HEK293T (cell line): ENCODE measurements at regions not wholly inside any gene's neighbourhood (a gene's known extent, or its start where the extent isn't known, plus 50 kb on each side); places are given as distances from the start of the nearest gene placed in this dataset.

ENCODE experiments used
- CTCF ChIA-PET: fragments of 350-600 bp; formaldehyde crosslinking; extraction: SDS; loops from one replicate; lab custom pipeline; 2021; ENCODE audit warnings: antibody characterized with exemption, inconsistent platforms; lab: Yijun Ruan, JAX
- POLR2A ChIA-PET: fragments of 350-600 bp; formaldehyde crosslinking; extraction: SDS; loops from one replicate; lab custom pipeline; 2020; ENCODE audit warnings: antibody characterized with exemption, inconsistent platforms; lab: Yijun Ruan, JAX
- DNase-seq: peaks from one replicate; pipeline ENCODE4 v3.0.0; 2012; ENCODE audit warnings: mixed read lengths; ENCODE audit errors: extremely low spot score
- ARNT ChIP-seq: fragments of 450-650 bp; IDR thresholded peaks from 2 replicates; pipeline ENCODE4 v1.6.1; 2017; ENCODE audit warnings: mild to moderate bottlenecking
- BHLHE40 ChIP-seq: fragments of 450-650 bp; IDR thresholded peaks from 2 replicates; pipeline ENCODE4 v1.6.1; 2016; ENCODE audit warnings: mild to moderate bottlenecking, moderate library complexity, borderline replicate concordance
- CTBP1 ChIP-seq: fragments of 450-650 bp; IDR thresholded peaks from 2 replicates; pipeline ENCODE4 v1.6.1; 2016; ENCODE audit warnings: borderline replicate concordance
- ELF4 ChIP-seq: fragments of 450-650 bp; IDR thresholded peaks from 2 replicates; pipeline ENCODE4 v1.6.1; 2017; ENCODE audit warnings: antibody characterized with exemption
- FOXA1 ChIP-seq: fragments of 450-650 bp; IDR thresholded peaks from 2 replicates; pipeline ENCODE4 v1.6.1; 2016; ENCODE audit warnings: mild to moderate bottlenecking
- FOXK2 ChIP-seq: fragments of 450-650 bp; IDR thresholded peaks from 2 replicates; pipeline ENCODE4 v1.6.1; 2016; ENCODE audit warnings: mild to moderate bottlenecking
- FOXM1 ChIP-seq: fragments of 450-650 bp; IDR thresholded peaks from 2 replicates; pipeline ENCODE4 v1.6.1; 2017; ENCODE audit warnings: mild to moderate bottlenecking, borderline replicate concordance
- HDGF ChIP-seq: fragments of 450-650 bp; IDR thresholded peaks from 2 replicates; pipeline ENCODE4 v1.6.1; 2017; ENCODE audit warnings: antibody characterized with exemption, borderline replicate concordance
- L3MBTL2 ChIP-seq: fragments of 450-650 bp; conservative IDR thresholded peaks from 2 replicates; pipeline ENCODE4 v1.6.1; 2016; ENCODE audit warnings: mild to moderate bottlenecking
- LEF1 ChIP-seq: fragments of 450-650 bp; IDR thresholded peaks from 2 replicates; pipeline ENCODE4 v1.6.1; 2017; ENCODE audit warnings: mild to moderate bottlenecking, borderline replicate concordance
- NFRKB ChIP-seq: fragments of 450-650 bp; IDR thresholded peaks from 2 replicates; pipeline ENCODE4 v1.6.1; 2016; ENCODE audit warnings: mild to moderate bottlenecking, moderate library complexity
- PKNOX1 ChIP-seq: fragments of 450-650 bp; IDR thresholded peaks from 2 replicates; pipeline ENCODE4 v1.6.1; 2016
- SP1 ChIP-seq: fragments of 450-650 bp; IDR thresholded peaks from 2 replicates; pipeline ENCODE4 v1.6.1; 2017
- SUZ12 ChIP-seq: fragments of 450-650 bp; IDR thresholded peaks from 2 replicates; pipeline ENCODE4 v1.6.1; 2016; ENCODE audit warnings: mild to moderate bottlenecking
- TARDBP ChIP-seq: fragments of 450-650 bp; IDR thresholded peaks from 2 replicates; pipeline ENCODE4 v1.6.1; 2016
- ZNF384 ChIP-seq: fragments of 450-650 bp; IDR thresholded peaks from 2 replicates; pipeline ENCODE4 v1.6.1; 2016

GRCh38 chr2:144999071-144999875, 479.4 kb upstream of the ZEB2 start:
- DNase-seq, result no peak
- TF ChIP-seq SUZ12 (no peak), ZNF384 (no peak), SP1 (no peak), LEF1 (no peak), ELF4 (no peak), ARNT (no peak), CTBP1 (no peak), FOXA1 (no peak), FOXM1 (no peak), TARDBP (no peak), BHLHE40 (no peak), PKNOX1 (no peak), FOXK2 (no peak), HDGF (no peak), L3MBTL2 (no peak), NFRKB (no peak)
- ChIA-PET POLR2A (no interaction called here), CTCF (no interaction called here)

- CTCF ChIA-PET, result no interaction called here
- TF ChIP-seq SP1, result no peak
- no peak for TF ChIP-seq FOXK2
- TF ChIP-seq SUZ12, result no peak
- TF ChIP-seq ARNT, result no peak
- no peak for TF ChIP-seq HDGF
- TF ChIP-seq ELF4, result no peak
- TF ChIP-seq NFRKB, result no peak
- no peak for DNase-seq
- POLR2A ChIA-PET, result no interaction called here
These were observed 478.5 kb upstream of the ZEB2 start for GRCh38 chr2:144998435-144998834.

DNA sequence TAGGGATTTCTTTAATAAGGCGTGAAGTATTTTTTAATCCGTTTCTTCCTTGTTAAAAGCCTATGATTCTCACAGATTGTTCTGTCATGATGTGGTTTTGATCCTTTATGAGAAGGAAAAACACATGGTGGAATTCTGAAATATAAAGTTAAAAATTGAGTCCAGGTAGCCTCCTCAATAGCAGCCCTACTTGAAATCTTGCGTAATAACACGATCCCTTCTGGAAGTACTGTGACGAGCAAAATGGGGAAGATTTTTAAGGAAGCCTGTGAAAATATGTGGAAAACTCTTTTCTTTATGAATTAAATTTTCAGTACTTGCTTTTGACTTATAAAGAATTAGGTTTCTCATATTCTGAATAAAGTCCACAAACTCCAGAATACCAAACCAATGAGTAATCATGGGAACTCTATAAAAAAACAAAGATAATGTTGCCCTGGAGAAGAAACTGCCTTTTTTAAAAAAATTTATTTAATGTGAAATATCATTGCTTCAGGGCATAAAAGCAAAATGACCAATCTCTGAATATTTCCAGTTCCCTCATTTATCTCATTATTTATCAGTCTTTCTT, 476.4 kb upstream of the ZEB2 start:
- POLR2A ChIA-PET, result no interaction called here
- CTCF ChIA-PET, result interaction anchor here (0.6 kb wide), 1 partner anchor 42 kb away, joined by 3 read pairs; no protein-coding TSS in a partner anchor
- no peak for TF ChIP-seq TARDBP
- no peak for TF ChIP-seq FOXA1
- no peak for TF ChIP-seq LEF1
- TF ChIP-seq L3MBTL2, result no peak
- no peak for TF ChIP-seq PKNOX1
- no peak for TF ChIP-seq FOXK2
- no peak for TF ChIP-seq NFRKB
- TF ChIP-seq ELF4, result no peak
- no peak for TF ChIP-seq SP1
- TF ChIP-seq HDGF, result no peak
- no peak for TF ChIP-seq FOXM1
- no peak for TF ChIP-seq ZNF384
- TF ChIP-seq SUZ12, result no peak
- DNase-seq, result no peak

DNA sequence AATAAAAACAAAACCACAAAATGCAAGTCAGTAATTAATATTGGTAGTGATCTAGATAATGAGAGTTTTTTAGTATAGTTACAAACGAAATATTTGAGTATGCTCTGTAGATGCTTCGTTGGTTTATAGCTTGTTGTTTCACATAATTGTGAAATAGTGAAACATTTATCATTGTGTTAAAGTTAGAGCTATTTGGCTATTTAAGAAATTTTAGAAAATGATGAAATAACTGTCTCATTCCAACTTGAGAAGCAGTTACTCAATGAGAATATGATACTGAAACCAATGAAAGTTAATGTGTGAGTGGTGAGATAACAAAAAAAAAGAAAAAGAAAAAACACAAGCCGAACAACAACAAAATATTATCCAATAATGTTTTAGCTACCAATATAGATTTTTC, 475.6 kb upstream of the ZEB2 start:
- ChIA-PET POLR2A (no interaction called here), CTCF (interaction anchor here (0.6 kb wide), 1 partner anchor 43 kb away, joined by 3 read pairs; no protein-coding TSS in a partner anchor)
- no peak for DNase-seq
- no peak for TF ChIP-seq ELF4

GRCh38 chr2:144990661-144991060, 470.7 kb upstream of the ZEB2 start:
- ChIA-PET CTCF (no interaction called here), POLR2A (no interaction called here)
- TF ChIP-seq TARDBP (no peak), FOXA1 (no peak), PKNOX1 (no peak)
- no peak for DNase-seq

- no peak for TF ChIP-seq FOXK2
- no peak for TF ChIP-seq CTBP1
- TF ChIP-seq BHLHE40, result no peak
- TF ChIP-seq PKNOX1, result no peak
- TF ChIP-seq ELF4, result no peak
- no peak for TF ChIP-seq LEF1
- TF ChIP-seq HDGF, result no peak
- TF ChIP-seq ARNT, result no peak
- no peak for DNase-seq
- POLR2A ChIA-PET, result no interaction called here
- CTCF ChIA-PET, result no interaction called here
These were observed 469.8 kb upstream of the ZEB2 start for GRCh38 chr2:144989579-144990270.
